ENCODE measurements at regions not wholly inside any gene's neighbourhood (a gene's known extent, or its start where the extent isn't known, plus 50 kb on each side); places are given as distances from the start of the nearest gene placed in this dataset.

GRCh38 chr6:100155141-100155540 lies 161.1 kb upstream of the MCHR2 start:
- ChIA-PET POLR2A (no interaction called here), CTCF (no interaction called here)
- Histone ChIP-seq H3K79me2 (ENCODE audit: control insufficient read depth, insufficient read depth, low read length) (no peaks in the 10 kb centered on the region), H3K27me3 (replicated peaks in 1 of 4; ENCODE audit: control extremely low read depth in 1 of 4, control insufficient read depth in 3 of 4, insufficient read depth in 4 of 4, low read length in 3 of 4) (no peaks in the 10 kb centered on the region), H3K4me3 (ENCODE audit: control extremely low read depth in 1 of 5, extremely low read depth in 1 of 5, insufficient read depth in 1 of 5, low read depth in 2 of 5, low read length in 4 of 5) (no peak overlapping the region), H3K9ac (ENCODE audit: low read length) (no peak overlapping the region), H3K36me3 (replicated peaks in 1 of 2; ENCODE audit: control extremely low read depth in 1 of 2, control insufficient read depth in 1 of 2, extremely low read depth in 1 of 2, insufficient read depth in 2 of 2, low read length in 1 of 2) (no peaks in the 10 kb centered on the region), H3K9me3 (ENCODE audit: control extremely low read depth in 1 of 3, control insufficient read depth in 2 of 3, insufficient read depth in 1 of 3, low read length in 2 of 3) (no peaks in the 10 kb centered on the region), H3K4me1 (ENCODE audit: control insufficient read depth in 2 of 2, insufficient read depth in 2 of 2, low read length in 2 of 2) (no peaks in the 10 kb centered on the region), H4K20me1 (ENCODE audit: control insufficient read depth, insufficient read depth, low read length, poor library complexity, severe bottlenecking) (no peaks in the 10 kb centered on the region), H2AFZ (ENCODE audit: insufficient read depth, low read depth, low read length, poor library complexity, severe bottlenecking) (no peak overlapping the region), H3K4me2 (replicated peaks; ENCODE audit: low read depth, low read length, poor library complexity, severe bottlenecking) (no peak overlapping the region), H3K27ac (ENCODE audit: low read length in 2 of 2) (no peak overlapping the region)
- no peak overlapping the region for H3K4me3 Mint-ChIP-seq
- DNase-seq (no peak), ATAC-seq (ENCODE audit: low read depth) (no peak)
- WGBS (ENCODE audit: insufficient coverage) = no CpG with 5 or more reads among the region's 2 CpGs
- no peaks in the 10 kb centered on the region for H3K27me3 Mint-ChIP-seq
- TF ChIP-seq, protein P1, sequence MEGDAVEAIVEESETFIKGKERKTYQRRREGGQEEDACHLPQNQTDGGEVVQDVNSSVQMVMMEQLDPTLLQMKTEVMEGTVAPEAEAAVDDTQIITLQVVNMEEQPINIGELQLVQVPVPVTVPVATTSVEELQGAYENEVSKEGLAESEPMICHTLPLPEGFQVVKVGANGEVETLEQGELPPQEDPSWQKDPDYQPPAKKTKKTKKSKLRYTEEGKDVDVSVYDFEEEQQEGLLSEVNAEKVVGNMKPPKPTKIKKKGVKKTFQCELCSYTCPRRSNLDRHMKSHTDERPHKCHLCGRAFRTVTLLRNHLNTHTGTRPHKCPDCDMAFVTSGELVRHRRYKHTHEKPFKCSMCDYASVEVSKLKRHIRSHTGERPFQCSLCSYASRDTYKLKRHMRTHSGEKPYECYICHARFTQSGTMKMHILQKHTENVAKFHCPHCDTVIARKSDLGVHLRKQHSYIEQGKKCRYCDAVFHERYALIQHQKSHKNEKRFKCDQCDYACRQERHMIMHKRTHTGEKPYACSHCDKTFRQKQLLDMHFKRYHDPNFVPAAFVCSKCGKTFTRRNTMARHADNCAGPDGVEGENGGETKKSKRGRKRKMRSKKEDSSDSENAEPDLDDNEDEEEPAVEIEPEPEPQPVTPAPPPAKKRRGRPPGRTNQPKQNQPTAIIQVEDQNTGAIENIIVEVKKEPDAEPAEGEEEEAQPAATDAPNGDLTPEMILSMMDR (IDR thresholded peaks at IDR 0.05) = no peak
- TF ChIP-seq EZH2 (IDR thresholded peaks at IDR 0.05; ENCODE audit: borderline replicate concordance, insufficient read depth, low read depth, low read length, poor library complexity, severe bottlenecking) = no peak
- intact Hi-C loops (cut with micrococcal nuclease) = no loop called here
- H3K27ac Mint-ChIP-seq = no peak overlapping the region
- H3K4me1 Mint-ChIP-seq = no peaks in the 10 kb centered on the region
- no peaks in the 10 kb centered on the region for H3K9me3 Mint-ChIP-seq (ENCODE audit: insufficient read depth)

GRCh38 chr6:100153636-100154275 lies 159.7 kb upstream of the MCHR2 start:
- DNase-seq (no peak), ATAC-seq (ENCODE audit: low read depth) (no peak)
- no peaks in the 10 kb centered on the region for H3K79me2 ChIP-seq (ENCODE audit: control insufficient read depth, insufficient read depth, low read length)
- ChIA-PET POLR2A (no interaction called here), CTCF (no interaction called here)
- no peak overlapping the region for H3K9ac ChIP-seq (ENCODE audit: low read length)
- H2AFZ ChIP-seq (ENCODE audit: insufficient read depth, low read depth, low read length, poor library complexity, severe bottlenecking) = no peak overlapping the region
- no peak overlapping the region for H3K27ac Mint-ChIP-seq
- H3K4me1 ChIP-seq (ENCODE audit: control insufficient read depth in 2 of 2, insufficient read depth in 2 of 2, low read length in 2 of 2) = no peaks in the 10 kb centered on the region
- H3K4me3 ChIP-seq (ENCODE audit: control extremely low read depth in 1 of 5, extremely low read depth in 1 of 5, insufficient read depth in 1 of 5, low read depth in 2 of 5, low read length in 4 of 5) = no peak overlapping the region
- H3K27me3 Mint-ChIP-seq = no peaks in the 10 kb centered on the region
- H3K27ac ChIP-seq (ENCODE audit: low read length in 2 of 2) = no peak overlapping the region
- no peaks in the 10 kb centered on the region for H4K20me1 ChIP-seq (ENCODE audit: control insufficient read depth, insufficient read depth, low read length, poor library complexity, severe bottlenecking)
- no peak overlapping the region for H3K4me3 Mint-ChIP-seq
- TF ChIP-seq EZH2 (IDR thresholded peaks at IDR 0.05; ENCODE audit: borderline replicate concordance, insufficient read depth, low read depth, low read length, poor library complexity, severe bottlenecking) = no peak
- TF ChIP-seq, protein P1 (IDR thresholded peaks at IDR 0.05) = no peak
- H3K4me2 ChIP-seq (replicated peaks; ENCODE audit: low read depth, low read length, poor library complexity, severe bottlenecking) = no peak overlapping the region
- intact Hi-C loops (cut with micrococcal nuclease) = no loop called here
- H3K9me3 Mint-ChIP-seq (ENCODE audit: insufficient read depth) = no peaks in the 10 kb centered on the region
- H3K36me3 ChIP-seq (replicated peaks in 1 of 2; ENCODE audit: control extremely low read depth in 1 of 2, control insufficient read depth in 1 of 2, extremely low read depth in 1 of 2, insufficient read depth in 2 of 2, low read length in 1 of 2) = no peaks in the 10 kb centered on the region
- no peaks in the 10 kb centered on the region for H3K9me3 ChIP-seq (ENCODE audit: control extremely low read depth in 1 of 3, control insufficient read depth in 2 of 3, insufficient read depth in 1 of 3, low read length in 2 of 3)
- no peaks in the 10 kb centered on the region for H3K4me1 Mint-ChIP-seq
- 80% methylated on average over 1 of the region's 2 CpGs for WGBS (ENCODE audit: insufficient coverage)
- H3K27me3 ChIP-seq (replicated peaks in 1 of 4; ENCODE audit: control extremely low read depth in 1 of 4, control insufficient read depth in 3 of 4, insufficient read depth in 4 of 4, low read length in 3 of 4) = no peaks in the 10 kb centered on the region
